ENCODE measurements at regions not wholly inside any gene's neighbourhood (a gene's known extent, or its start where the extent isn't known, plus 50 kb on each side); places are given as distances from the start of the nearest gene placed in this dataset.
"Not testable (repeated sequence)": the region's sequence is repeated elsewhere in the genome, so short reads cannot be mapped to it uniquely, and the experiment has no call there.

DNA sequence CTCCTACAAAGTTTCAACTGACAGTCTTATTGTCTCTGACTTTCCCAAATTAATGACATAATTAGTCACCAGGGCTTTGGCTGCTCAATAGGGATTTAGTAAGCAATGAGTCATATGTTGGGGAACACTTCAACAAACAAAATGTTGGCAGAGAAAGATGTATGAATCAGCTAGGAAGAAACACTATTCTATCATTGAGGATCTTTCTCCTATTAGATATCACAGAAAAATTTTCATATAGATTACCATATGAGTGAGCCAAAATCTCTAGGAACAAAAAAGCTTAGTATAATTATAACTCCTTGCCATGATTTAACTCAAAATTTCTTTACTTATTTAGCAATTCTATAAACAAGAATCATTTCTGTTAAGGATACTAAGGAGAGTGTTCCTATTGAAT is 286.3 kb upstream of the PRSS16 start:
- H3K4me2 ChIP-seq (ENCODE audit: low read depth, low read length); H3K4ac ChIP-seq (ENCODE audit: low read depth, low read length); H3K23ac ChIP-seq (ENCODE audit: low read depth, low read length); CTCF ChIA-PET; H4K91ac ChIP-seq (ENCODE audit: insufficient read depth, low read depth, low read length); H2BK20ac ChIP-seq (ENCODE audit: low read depth, low read length); H3K79me1 ChIP-seq (ENCODE audit: low read depth in 1 of 2, low read length in 2 of 2); H3K9ac ChIP-seq (ENCODE audit: low read depth, low read length); intact Hi-C loops (cut with micrococcal nuclease); H2BK120ac ChIP-seq (ENCODE audit: low read depth, low read length); H4K8ac ChIP-seq (ENCODE audit: low read depth in 2 of 2, low read length in 2 of 2); H3K27me3 ChIP-seq (ENCODE audit: control insufficient read depth, insufficient read depth, low read length); H3K36me3 ChIP-seq (ENCODE audit: control insufficient read depth, insufficient read depth, low read length); in situ Hi-C loops (cut with MboI; ENCODE audit: low sequenced_read_pairs); dilution Hi-C loops (cut with HindIII; ENCODE audit: low sequenced_read_pairs, unreplicated experiment); H3K4me1 ChIP-seq (ENCODE audit: control insufficient read depth, insufficient read depth, low read length); H3K9me1 ChIP-seq (ENCODE audit: insufficient read depth, low read length); H2AK5ac ChIP-seq (ENCODE audit: low read depth, low read length); H2BK15ac ChIP-seq (ENCODE audit: low read depth, low read length); H3K9me3 ChIP-seq (ENCODE audit: control insufficient read depth, insufficient read depth, low read length); H2BK5ac ChIP-seq (ENCODE audit: low read depth, low read length, poor library complexity, severe bottlenecking); H3K4me3 ChIP-seq (ENCODE audit: insufficient read depth, low read depth, low read length); BruUV-seq (replicated peaks); H3K27ac ChIP-seq (ENCODE audit: insufficient read depth, low read length); H2AFZ ChIP-seq (replicated peaks; ENCODE audit: low read length, poor library complexity); H2AK9ac ChIP-seq (replicated peaks; ENCODE audit: low read depth, low read length, poor library complexity); H3K18ac ChIP-seq (ENCODE audit: low read depth, low read length); H3K14ac ChIP-seq (replicated peaks; ENCODE audit: low read depth, low read length); POLR2A ChIA-PET (ENCODE audit: unreplicated experiment); H3K56ac ChIP-seq (ENCODE audit: extremely low read depth, insufficient read depth, low read length); H4K20me1 ChIP-seq (ENCODE audit: insufficient read depth, low read length); ATAC-seq (ENCODE audit: low read depth); H4K5ac ChIP-seq (ENCODE audit: low read depth, low read length): not testable (repeated sequence)
- DNase-seq, result peak; percentile 0

Data from IMR-90 (cell line).